ENCODE measurements at regions not wholly inside any gene's neighbourhood (a gene's known extent, or its start where the extent isn't known, plus 50 kb on each side); places are given as distances from the start of the nearest gene placed in this dataset.
A peak's percentile ranks its signal among the peaks of the same experiment; 100 is the strongest.

- DNase-seq (ENCODE audit: missing footprints) (no peak), ATAC-seq (no peak)
- intact Hi-C loops (cut with DNase I) = no loop called here
Observed at GRCh38 chr2:194014639-194015038, 1642.4 kb upstream of the SLC39A10 start.

- no peak for DNase-seq (ENCODE audit: missing footprints)
- intact Hi-C loops (cut with DNase I) = no loop called here
- ATAC-seq = no peak
Observed at GRCh38 chr2:194004590-194005206, 1652.3 kb upstream of the SLC39A10 start.

- ATAC-seq (no peak), DNase-seq (ENCODE audit: missing footprints) (no peak)
- intact Hi-C loops (cut with DNase I) = no loop called here
Observed at GRCh38 chr2:194003911-194004310, 1653.1 kb upstream of the SLC39A10 start.

DNA sequence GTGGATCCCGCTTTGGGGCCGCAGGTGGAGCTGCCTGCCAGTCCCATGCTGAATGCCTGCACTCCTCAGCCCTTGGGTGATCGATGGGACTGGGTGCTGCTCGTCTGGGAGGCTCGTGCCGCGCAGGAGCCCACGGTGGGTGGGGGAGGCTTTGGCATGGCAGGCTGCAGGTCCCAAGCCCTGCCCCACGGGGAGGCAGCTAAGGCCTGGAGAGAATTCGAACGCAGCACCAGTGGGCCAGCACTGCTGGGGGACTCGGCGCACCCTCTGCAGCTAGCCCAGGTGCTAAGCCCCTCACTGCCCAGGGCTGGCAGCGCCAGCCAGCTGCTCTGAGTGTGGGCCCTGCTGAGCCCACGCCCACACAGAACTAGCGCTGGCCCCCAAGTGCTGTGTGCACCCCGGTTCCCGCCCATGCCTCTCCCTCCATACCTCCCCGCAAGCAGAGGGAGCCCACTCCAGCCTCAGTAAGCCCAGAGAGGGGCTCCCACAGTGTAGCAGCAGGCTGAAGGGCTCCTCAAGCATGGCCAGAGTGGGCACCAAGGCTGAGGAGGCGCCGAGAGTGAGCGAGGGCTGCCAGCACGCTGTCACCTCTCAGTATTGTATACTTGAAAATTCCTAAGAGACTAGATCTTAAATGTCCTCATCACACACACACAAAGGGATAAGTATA, 1654.2 kb upstream of the SLC39A10 start:
- no peak for ATAC-seq
- intact Hi-C loops (cut with DNase I) = no loop called here
- DNase-seq (ENCODE audit: missing footprints) = peak; percentile 53

DNA sequence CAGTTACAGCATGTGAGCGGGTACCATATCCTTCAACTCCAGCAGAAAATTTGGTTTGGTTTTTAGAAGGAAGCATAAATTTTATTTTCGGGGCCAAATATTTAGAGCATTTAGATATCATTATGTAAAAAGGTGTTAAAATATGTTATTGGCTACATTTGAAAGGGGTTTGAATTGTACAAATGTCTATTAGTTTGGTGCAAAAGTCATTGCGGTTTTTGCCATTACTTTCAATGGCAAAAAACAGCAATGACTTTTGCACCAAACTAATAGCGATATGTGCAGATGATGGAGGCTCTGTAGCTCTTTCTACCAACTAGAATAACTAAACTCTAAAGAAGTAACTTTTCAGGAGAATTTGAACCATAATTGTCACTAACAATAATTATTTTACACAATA, 1666.2 kb upstream of the SLC39A10 start:
- intact Hi-C loops (cut with DNase I) = no loop called here
- ATAC-seq (no peak), DNase-seq (ENCODE audit: missing footprints) (no peak)

DNA sequence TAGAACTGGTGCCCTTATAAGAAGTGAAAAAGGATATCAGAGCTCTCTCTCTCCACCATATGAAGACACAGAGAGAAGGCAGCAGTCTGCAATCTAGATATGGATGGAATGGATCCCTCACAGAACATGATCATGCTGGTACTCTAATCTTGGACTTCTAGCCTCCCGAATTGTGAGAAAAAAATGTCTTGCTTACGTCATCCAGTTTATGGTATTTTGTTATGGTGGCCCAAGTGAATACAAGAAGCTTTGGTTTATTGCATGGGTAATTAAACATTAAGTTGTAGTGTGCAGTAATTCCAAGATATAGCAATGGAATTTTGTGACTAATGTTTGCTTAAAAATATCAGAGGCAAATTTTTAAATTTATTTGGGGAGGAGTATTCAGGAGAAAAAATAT, 1667.4 kb upstream of the SLC39A10 start:
- intact Hi-C loops (cut with DNase I) = no loop called here
- no peak for DNase-seq (ENCODE audit: missing footprints)
- ATAC-seq = no peak

DNA sequence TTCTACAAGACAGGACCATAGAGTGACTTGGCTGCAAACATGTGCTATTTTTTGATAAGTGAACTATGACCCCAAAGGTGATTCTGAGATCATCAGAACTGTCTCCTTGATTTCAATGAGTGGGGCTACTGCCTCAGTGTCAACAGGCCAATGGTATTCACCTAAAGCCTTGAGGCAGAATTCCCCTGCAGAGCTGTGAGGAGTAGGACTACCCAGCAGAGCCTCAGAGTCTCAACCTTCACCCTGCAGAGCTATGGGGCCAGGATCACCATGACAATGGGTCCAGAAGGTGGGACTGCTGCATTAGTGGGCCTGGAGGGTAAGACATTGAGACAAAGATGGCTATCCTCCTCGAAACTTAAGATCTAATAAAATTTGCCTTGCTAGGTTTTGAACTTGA, 1668.2 kb upstream of the SLC39A10 start:
- no peak for ATAC-seq
- intact Hi-C loops (cut with DNase I) = no loop called here
- no peak for DNase-seq (ENCODE audit: missing footprints)

- intact Hi-C loops (cut with DNase I) = no loop called here
- DNase-seq (ENCODE audit: missing footprints) (no peak), ATAC-seq (no peak)
Observed at GRCh38 chr2:193985272-193985671, 1671.8 kb upstream of the SLC39A10 start.

DNA sequence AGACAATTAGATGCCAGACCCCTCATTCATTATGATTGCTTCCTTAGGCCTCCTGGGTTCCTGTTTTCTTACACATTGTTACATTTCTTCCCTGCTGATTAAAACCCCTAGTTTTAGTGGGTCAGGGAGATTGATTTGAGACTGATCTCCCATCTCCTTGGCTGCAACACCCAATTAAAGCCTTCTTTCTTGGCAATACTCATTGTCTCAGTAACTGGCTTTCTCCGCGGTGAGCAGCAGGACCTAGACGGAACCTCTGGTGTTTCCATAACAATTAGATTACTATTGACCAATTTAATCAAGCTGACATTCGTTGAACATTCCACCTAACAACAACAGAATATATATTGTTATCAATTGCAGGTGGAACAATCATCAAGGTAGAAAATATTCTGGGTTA, 1676.4 kb upstream of the SLC39A10 start:
- intact Hi-C loops (cut with DNase I) = no loop called here
- no peak for ATAC-seq
- no peak for DNase-seq (ENCODE audit: missing footprints)

DNA sequence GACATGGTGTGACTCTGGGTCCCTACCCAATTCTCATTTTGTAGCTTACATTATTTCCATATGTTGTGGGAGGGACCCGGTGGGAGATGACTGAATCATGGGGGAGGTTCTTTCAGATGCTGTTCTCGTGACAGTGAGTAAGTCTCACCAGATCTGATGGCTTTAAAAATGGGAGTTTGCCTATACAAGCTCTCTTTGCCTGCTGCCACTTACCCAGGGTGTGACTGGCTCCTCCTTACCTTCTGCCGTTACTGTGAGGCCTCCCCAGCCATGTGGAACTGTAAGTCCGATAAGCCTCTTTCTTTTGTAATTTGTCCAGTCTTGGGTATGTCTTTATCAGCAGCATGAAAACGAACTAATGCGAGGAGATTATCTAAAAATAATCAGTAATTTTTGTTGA, 1683.2 kb upstream of the SLC39A10 start:
- no peak for ATAC-seq
- DNase-seq (ENCODE audit: missing footprints) = no peak
- intact Hi-C loops (cut with DNase I) = no loop called here

GRCh38 chr2:193966590-193966989, 1690.4 kb upstream of the SLC39A10 start:
- no peak for ATAC-seq
- no peak for DNase-seq (ENCODE audit: missing footprints)
- intact Hi-C loops (cut with DNase I) = no loop called here

- DNase-seq (ENCODE audit: missing footprints) (no peak), ATAC-seq (no peak)
- intact Hi-C loops (cut with DNase I) = no loop called here
Observed at GRCh38 chr2:193965263-193965662, 1691.8 kb upstream of the SLC39A10 start.

DNA sequence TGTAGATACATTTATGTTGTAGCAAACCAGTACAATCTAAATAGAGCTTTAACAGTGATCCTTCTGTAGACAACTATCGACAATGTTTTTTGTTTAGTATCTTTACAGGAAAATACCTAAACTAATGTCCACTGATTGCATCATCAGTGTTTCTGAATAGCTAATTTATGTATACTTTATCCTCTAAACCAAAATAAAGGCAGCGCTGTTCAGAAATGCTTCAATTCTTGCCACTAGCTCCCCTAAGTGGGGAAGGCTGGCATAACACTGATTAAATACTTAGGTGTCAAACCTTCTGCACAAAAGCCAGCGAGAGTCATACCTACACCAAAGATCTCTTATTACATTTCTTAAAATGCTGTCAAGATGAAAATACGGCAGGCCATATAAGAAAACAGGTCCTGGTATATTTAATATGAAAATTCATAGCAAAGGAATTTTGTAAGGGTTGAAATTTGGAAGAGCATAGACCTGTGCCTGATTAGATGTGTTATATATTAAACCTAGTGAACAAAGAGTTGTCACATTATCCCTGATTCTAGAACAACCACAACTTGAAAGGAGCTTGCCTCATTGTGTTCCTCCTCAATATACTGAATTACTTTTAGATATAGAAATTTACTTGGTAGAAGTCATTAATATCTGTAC, 1693.4 kb upstream of the SLC39A10 start:
- ATAC-seq = no peak
- intact Hi-C loops (cut with DNase I) = no loop called here
- no peak for DNase-seq (ENCODE audit: missing footprints)

DNA sequence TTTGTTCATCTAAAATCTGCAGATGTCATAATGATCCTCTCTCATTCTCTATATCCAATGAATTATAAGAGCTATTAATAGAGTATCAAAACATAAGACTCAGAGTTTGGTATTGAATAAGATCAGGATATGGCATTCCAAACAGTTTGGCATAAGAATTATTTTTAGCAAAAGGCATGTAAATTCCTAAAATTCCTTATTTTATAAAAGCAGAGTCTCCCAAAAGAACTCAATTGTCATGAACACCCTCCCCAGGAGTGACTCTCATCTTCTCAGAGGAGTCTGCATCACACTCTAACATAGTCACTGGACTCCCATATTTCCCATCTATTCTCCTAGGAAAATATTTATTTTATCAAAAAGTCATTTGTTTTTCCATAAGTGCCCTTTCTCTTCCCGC, 1710.2 kb upstream of the SLC39A10 start:
- DNase-seq (ENCODE audit: missing footprints) (no peak), ATAC-seq (no peak)
- intact Hi-C loops (cut with DNase I) = no loop called here

- intact Hi-C loops (cut with DNase I) = no loop called here
- DNase-seq (ENCODE audit: missing footprints) = no peak
- ATAC-seq = no peak
Observed at GRCh38 chr2:193943406-193943960, 1713.5 kb upstream of the SLC39A10 start.

GRCh38 chr2:193935114-193935513, 1721.9 kb upstream of the SLC39A10 start:
- intact Hi-C loops (cut with DNase I) = no loop called here
- DNase-seq (ENCODE audit: missing footprints) (no peak), ATAC-seq (no peak)

DNA sequence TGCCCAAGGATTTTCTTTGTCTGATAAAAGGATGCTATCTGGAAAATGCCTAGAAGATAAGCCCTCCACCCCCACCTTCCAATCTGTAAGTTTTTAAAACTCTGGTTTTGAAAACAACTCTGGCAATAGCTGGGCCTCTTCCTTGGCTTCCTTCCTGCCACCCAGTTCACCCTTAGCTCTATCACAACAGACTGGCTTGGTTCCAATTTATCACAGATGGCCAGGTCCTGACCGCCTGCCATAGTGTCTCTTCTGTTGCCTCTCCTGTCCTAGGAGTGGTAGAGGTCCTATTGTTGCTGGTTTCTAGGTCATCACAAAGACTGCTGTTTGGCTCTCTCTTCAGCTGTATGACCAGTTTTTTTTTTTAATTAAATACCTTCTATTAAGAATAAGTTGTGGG, 1727.9 kb upstream of the SLC39A10 start:
- ATAC-seq = no peak
- intact Hi-C loops (cut with DNase I) = no loop called here
- no peak for DNase-seq (ENCODE audit: missing footprints)

DNA sequence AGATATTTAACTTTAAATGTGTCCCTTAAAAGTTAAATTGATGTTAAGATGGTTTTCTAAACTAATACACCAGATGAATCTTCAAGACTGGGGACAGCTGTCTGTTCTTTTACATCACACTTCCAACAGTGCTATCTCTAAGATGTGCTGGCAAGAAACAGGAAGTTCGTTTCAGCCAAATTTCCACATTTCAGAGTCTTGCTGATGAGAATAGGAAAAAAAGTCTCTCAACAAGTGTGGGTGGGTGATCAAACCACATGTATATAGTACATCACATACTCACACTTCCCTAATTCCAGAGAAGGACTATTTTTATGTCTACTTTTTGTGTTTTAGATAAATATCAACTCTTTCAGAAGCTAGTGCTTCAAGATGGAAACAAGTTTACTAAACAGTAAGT, 1712.8 kb upstream of the TMEFF2 start:
- ATAC-seq (no peak), DNase-seq (ENCODE audit: missing footprints) (no peak)
- intact Hi-C loops (cut with DNase I) = no loop called here

DNA sequence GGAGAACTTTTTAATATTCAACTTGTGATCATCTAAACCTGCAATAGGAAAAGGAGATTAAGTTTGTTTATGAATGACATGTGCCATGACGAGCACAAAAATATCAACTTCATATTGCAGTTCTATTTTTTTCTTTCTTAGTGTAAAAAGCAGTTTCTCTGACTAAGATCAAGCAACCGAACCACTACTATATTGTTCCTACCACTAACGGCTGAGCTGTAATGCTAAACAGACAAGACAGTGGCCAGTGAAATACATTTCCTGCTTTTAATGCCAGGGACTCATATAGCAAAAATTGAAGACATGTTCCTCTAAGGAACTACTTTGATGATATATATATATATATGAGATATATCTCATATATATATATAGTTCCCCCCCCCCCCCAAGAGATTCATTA, 1705.6 kb upstream of the TMEFF2 start:
- intact Hi-C loops (cut with DNase I) = no loop called here
- no peak for ATAC-seq
- no peak for DNase-seq (ENCODE audit: missing footprints)

- intact Hi-C loops (cut with DNase I) = no loop called here
- no peak for ATAC-seq
- DNase-seq (ENCODE audit: missing footprints) = no peak
Observed at GRCh38 chr2:193895226-193895625, 1700.5 kb upstream of the TMEFF2 start.

All from Right ventricle myocardium inferior (tissue), 1 donor.